ENCODE measurements at regions not wholly inside any gene's neighbourhood (a gene's known extent, or its start where the extent isn't known, plus 50 kb on each side); places are given as distances from the start of the nearest gene placed in this dataset.

GRCh38 chr22:42217752-42218280 is 52.6 kb downstream of the TCF20 start:
- ATAC-seq (peak; percentile 34), DNase-seq (no peak)
- intact Hi-C loops (cut with DNase I, micrococcal nuclease) = no loop called here

DNA sequence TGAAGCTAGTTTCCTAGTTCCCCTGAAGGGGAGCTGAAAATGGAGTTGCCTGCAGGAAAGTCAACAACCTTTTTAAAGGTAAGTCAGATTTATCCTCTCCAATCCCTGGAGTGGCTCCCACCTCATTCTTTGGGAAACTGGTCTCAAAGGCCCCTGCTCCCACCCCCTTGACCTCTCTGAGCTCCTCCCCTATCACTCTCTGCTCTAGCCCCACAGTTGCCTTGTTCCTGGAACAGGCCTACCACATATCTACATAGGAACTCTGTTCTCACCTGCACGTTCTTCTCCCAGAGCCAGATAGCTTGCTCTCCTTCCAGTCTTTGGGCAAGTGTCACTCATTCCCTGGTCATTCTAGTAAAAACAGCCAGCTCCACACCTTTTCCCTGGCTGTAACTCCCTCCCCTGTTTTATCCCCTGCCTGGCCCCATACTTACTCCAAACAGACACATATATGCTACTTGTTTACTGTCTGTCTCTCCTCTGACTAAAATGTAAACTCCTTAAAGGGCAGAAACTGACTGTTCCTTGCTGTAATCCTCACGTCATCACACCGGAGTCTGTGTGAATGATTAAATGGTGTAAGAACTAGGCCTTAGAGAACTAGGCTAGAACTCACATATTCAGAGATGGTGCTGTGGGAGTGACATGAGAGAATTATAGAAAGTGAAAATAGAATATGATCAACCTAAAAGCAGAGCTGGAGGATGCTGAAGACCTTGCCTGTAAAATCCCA is 53.3 kb downstream of the TCF20 start:
- no peak for DNase-seq
- intact Hi-C loops (cut with DNase I, micrococcal nuclease) = no loop called here
- ATAC-seq = peak; percentile 13

DNA sequence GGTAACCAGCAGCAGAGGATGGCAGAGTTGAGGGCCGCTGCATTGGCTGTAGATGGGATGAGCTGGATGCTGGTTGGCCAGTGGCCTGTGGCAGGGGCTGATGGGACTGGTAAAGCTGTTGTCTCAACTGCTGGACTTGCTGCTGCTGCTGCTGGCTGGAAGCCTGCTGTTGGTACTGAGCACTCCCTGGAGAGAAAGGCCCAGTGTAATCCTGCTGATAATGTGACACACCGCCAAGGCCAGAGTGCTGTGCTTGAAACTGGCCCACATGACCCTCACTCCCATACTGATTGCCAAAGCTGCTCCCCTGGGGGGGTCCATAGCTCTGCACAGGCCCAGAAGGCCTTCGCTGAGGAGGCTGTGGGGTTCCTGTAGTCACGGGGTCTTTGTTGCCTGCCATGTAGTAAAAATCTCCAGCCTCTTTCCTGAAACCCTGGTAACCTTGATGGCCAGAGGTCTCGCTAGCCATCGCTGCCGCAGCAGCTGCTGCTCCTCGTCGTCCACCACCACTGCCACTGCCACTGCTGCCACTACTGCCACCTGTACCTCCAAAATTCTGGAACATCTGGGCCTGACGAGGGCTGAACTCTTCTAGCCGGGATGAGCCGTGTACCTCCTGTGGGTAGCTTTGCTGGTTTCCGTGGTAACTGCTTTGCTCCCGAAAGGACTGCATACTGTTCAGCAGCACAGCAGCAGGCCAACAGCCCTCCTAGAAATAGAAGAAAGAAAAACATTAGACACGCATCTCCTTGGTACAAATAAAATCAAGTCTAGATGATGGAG is 55.6 kb downstream of the TCF20 start:
- intact Hi-C loops (cut with DNase I, micrococcal nuclease) = no loop called here
- no peak for DNase-seq
- no peak for ATAC-seq

- intact Hi-C loops (cut with DNase I, micrococcal nuclease) = no loop called here
- DNase-seq (no peak), ATAC-seq (no peak)
Measured at GRCh38 chr22:42208362-42208761, 62.1 kb downstream of the TCF20 start.

DNA sequence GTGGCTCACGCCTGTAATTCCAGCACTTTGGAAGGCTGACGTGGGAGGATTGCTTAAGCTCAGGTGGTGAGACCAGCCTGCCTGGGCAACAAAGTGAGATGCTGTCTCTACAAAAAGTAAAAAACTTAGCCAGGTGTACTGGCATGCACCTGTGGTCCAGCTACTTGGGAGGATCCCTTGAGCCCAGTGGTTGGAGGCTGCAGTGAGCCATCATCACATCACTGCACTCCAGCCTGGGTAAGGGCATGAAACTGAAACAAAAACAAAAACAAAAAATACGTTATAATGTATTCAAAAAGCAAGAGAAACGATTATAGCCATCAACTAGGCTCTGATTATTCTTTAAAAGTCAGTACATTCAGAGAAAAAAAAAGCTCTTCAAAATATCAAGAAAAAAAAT is 62.5 kb downstream of the TCF20 start:
- intact Hi-C loops (cut with DNase I, micrococcal nuclease) = no loop called here
- no peak for DNase-seq
- no peak for ATAC-seq

DNA sequence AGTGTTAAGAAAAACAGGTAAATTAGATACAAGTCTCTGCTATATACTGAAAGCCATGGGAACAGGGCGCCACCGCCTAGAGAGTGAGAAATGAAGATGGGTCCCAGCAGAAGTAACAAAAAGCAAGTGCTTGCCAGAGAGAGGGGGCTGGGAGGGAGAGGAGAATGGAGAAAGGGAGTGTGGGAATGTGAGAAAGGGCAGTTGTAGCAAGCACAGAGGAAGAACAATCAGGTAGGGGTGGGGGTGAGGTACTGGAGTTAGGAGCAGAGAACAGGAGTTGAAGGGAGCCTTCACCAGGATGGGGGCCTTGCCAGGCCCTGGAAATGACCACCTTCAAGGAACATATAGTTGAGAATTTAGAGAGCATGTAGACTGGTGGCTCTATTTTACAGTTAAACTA is 66.8 kb downstream of the TCF20 start:
- DNase-seq = no peak
- intact Hi-C loops (cut with DNase I, micrococcal nuclease) = no loop called here
- ATAC-seq = no peak

DNA sequence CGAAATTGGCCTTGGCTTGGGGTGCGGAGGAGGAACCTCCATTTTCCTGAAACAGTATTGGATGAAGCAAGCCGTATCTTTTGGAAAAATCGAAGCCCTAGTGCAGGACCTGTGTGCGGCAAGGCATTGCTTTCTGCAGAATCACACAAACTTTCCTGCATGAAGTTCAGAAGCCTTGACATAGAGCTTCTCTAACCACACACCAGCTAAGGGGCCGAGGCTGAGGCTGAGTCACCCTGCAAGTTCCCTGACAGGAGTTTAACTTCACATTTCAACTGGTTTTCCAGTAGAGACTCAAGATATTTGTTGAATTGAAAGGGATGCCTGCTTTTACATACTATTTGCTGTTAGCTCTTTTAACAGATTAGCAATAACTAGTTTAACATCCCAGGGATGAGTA is 67.8 kb downstream of the TCF20 start:
- ATAC-seq (no peak), DNase-seq (no peak)
- intact Hi-C loops (cut with DNase I, micrococcal nuclease) = no loop called here

- intact Hi-C loops (cut with DNase I, micrococcal nuclease) = no loop called here
- no peak for ATAC-seq
- DNase-seq = no peak
Measured at GRCh38 chr22:42202048-42202447, 68.4 kb downstream of the TCF20 start.

GRCh38 chr22:42199025-42199424 is 68.4 kb upstream of the CYP2D6 start:
- DNase-seq = no peak
- intact Hi-C loops (cut with DNase I, micrococcal nuclease) = no loop called here
- no peak for ATAC-seq

DNA sequence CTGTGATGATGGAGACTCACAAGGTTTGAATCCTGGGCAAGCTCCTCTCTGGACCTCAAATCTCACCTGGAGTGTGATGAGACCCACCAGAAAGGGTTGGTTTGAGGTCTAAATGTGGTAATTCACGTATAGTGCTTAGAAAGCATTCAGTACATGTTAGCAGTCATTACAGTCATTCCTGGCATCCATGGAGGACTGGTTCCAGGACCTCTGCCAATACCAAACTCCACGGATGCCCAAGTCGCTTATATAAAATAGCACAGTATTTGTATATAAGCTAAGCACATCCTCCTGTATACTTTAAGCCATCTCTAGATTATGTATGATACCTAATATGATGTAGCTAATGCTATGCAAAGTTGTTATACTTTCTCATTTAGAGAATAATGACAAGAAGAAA is 67.6 kb upstream of the CYP2D6 start:
- intact Hi-C loops (cut with DNase I, micrococcal nuclease) = no loop called here
- ATAC-seq (no peak), DNase-seq (no peak)

DNA sequence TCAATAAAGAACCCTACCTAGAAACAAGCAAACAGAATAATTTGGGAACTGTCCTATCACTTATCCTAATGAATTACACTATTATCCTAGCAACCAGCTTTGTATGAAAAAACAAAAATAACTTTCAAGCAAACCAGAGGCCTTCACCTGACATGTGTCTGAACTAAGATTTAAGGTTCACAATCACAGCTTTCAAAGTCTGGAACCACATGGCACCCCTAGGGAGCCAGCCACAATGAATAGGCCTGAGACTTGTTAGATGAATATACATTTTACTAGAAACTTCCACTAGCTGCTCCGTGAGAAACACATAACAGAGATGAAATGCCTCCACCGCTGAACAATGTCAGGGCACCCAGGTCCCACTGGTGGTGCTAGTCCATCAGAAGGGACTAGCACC is 65.8 kb upstream of the CYP2D6 start:
- DNase-seq (no peak), ATAC-seq (no peak)
- intact Hi-C loops (cut with DNase I, micrococcal nuclease) = no loop called here

DNA sequence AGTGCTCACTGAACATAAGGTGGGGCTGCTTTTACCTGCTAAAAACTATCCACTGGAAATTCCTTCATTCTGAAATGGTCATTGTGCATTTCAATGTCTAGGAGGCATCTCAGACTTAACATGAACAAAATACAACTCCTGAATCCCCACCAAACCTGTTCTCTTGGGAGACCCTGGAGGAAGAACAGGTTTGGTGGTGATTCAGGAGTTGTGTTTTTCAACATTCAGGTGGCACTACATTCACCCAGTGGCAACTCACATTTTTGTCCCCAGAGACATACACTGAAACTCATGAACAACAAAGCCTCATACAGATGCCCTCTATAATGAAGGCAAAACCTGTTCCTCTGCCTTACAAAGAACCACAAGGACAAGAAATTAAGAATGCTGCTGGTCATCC is 64.3 kb upstream of the CYP2D6 start:
- ATAC-seq = no peak
- intact Hi-C loops (cut with DNase I, micrococcal nuclease) = no loop called here
- no peak for DNase-seq

DNA sequence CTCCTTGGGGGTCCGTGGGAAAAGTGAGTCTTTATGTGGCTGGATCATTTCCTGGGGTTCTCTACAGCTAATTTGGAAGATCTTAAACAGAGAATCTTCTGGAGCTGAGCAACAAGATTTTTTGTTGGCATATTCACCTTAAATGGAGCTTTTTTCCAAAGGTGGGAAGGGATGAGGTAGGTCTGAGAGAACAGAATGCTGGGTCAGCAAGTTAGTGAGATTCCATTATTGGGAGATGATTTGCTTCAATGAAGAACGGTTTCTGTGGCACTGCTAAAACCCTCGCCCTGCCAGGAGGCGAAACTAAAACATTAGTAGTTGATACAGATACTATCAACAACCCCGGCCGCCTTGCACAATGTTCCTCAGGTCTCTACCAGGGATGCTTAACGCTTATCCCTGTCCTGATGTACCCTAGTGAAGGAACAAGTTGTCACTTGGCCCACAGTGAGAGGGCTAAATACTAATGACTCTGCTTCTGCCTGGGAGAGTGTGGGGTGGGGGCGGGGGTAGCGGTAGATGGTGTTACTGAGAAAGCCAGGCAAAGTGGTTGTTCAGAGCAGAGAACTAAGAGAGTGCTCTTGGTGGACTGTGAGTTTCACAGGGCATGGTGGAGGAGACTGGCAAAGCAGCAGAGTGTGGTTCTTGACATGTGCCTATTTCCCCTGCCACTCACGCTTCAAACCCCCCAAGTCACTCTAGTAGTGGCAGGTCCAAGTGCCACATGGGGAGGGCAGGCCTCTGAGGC is 63.7 kb upstream of the CYP2D6 start:
- ATAC-seq = no peak

GRCh38 chr22:42192547-42192946 is 61.9 kb upstream of the CYP2D6 start:
- intact Hi-C loops (cut with DNase I, micrococcal nuclease) = no loop called here
- no peak for ATAC-seq
- DNase-seq = no peak

More for the DNA sequence above, 63.7 kb upstream of the CYP2D6 start:
- intact Hi-C loops (cut with DNase I, micrococcal nuclease) = no loop called here
- no peak for DNase-seq

- peak; percentile 60 for ATAC-seq
- intact Hi-C loops (cut with DNase I, micrococcal nuclease) = no loop called here
Measured at GRCh38 chr22:42190274-42190673, 59.7 kb upstream of the CYP2D6 start.

DNA sequence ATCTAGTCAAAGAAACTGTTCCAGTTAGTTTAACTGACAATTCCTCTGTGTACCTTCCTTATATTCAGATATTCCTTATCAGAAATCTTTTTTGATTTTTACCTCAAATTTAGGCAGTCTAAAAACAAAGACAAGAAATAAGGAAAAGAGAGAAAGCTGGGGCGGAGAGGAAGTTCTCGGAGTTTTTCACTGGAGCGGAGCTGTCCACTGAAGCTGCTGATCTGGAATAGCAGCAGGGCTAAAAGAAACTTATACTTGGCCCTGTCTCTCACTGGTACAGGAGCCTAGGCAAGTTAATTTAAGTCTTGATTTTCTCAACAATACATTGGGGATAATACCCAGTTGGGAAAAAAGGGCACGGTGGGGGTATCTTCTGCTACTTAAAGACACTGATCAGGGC is 59.2 kb upstream of the CYP2D6 start:
- ATAC-seq = no peak
- DNase-seq = no peak
- intact Hi-C loops (cut with DNase I, micrococcal nuclease) = no loop called here

More at GRCh38 chr22:42190274-42190673, 59.7 kb upstream of the CYP2D6 start:
- no peak for DNase-seq

- intact Hi-C loops (cut with DNase I, micrococcal nuclease) = no loop called here
Measured at GRCh38 chr22:42188808-42189447, 58.3 kb upstream of the CYP2D6 start.

GRCh38 chr22:42187646-42188045 is 57.0 kb upstream of the CYP2D6 start:
- ATAC-seq (no peak), DNase-seq (no peak)
- intact Hi-C loops (cut with DNase I, micrococcal nuclease) = no loop called here

More at GRCh38 chr22:42188808-42189447, 58.3 kb upstream of the CYP2D6 start:
- no peak for DNase-seq
- ATAC-seq = peak; percentile 95

DNA sequence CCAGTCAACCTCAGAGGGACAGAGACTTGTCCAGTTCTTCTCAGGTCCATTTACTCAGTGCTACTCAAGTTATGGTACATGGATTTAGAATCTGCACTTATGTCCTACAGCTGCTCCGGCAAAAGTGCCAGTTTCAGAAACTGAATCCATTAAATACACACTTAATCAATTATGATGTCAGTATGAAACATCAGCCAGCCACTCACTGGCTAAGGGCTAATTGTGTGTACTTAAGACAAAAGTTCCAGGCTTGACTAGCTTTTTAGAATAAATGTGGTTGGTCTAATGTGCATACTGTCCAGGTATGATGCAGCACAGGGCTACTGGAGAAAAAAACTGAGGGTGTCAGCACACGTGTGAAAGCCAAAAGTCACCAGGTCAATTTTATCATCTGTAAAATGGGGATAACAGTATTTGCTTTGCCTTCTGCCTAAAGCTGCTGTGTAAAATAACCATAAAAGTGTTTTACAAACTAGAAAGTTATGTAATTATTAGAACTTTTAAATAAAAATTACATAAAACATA is 55.4 kb upstream of the CYP2D6 start:
- intact Hi-C loops (cut with DNase I, micrococcal nuclease) = no loop called here
- no peak for ATAC-seq
- no peak for DNase-seq
